GM21423 (cell line): ENCODE measurements at regions not wholly inside any gene's neighbourhood (a gene's known extent, or its start where the extent isn't known, plus 50 kb on each side); places are given as distances from the start of the nearest gene placed in this dataset.
"Not testable (repeated sequence)": the region's sequence is repeated elsewhere in the genome, so short reads cannot be mapped to it uniquely, and the experiment has no call there.

Experiments
- ATAC-seq: cut with Tn5 transposase; IDR thresholded peaks from one replicate; pipeline ENCODE4 v1.9.1; 2021; ENCODE audit warnings: mild to moderate bottlenecking, moderate library complexity; ENCODE audit not compliant: unreplicated experiment

DNA sequence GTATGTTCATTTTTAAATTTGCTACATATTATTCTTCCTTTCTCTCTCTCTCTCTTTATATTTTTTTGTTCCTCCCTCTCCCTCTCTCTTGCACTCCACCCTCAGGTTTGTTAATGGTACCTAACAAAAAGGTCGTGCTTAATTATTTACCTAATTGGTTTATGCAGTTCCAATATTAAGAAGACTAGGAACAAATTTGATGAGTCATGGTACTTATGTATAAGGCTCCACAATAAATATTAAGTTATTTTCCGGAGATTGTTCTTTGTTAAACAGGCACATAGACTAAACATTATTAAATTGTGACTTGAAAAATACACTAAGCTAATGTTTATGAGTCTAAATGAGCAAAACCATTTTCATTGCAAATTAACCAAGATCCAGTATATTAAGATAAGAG lies 1200.8 kb upstream of the ALCAM start:
- ATAC-seq = no peak

DNA sequence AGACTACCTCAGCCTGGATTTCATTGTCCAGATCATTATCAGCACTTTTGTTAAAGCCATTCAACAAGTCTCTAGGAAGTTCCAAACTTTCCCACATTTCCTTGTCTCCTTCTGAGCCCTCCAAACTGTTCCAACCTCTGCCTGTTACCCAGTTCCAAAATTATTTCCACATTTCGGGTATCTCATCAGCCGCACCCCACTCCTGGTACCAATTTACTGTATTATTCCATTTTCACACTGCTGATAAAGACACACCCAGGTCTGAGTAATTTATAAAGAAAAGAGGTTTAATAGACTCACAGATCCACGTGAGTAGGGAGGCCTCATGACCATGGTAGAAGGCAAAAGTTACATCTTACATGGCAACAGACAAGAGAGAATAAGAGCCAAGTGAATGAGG lies 1198.3 kb upstream of the ALCAM start:
- ATAC-seq = no peak

DNA sequence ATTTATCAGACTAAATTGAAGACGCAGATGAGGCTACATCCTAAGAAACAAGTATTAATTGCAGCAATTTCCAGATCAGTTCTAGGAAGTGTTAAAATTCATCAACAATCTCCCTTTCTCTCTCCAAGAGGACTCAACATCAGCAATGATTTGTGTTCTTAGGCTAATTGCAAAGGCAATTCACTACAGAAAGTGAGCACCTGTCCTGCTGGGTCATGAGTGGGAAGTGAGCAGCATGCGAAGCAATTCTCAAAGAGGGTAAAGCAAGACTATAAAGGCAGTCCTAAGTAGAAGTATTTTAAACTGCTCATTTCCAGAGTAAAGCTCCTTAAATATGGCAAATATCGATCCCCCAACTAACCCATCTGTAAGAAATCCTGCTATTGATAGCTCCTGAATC lies 1191.0 kb upstream of the ALCAM start:
- ATAC-seq = no peak

DNA sequence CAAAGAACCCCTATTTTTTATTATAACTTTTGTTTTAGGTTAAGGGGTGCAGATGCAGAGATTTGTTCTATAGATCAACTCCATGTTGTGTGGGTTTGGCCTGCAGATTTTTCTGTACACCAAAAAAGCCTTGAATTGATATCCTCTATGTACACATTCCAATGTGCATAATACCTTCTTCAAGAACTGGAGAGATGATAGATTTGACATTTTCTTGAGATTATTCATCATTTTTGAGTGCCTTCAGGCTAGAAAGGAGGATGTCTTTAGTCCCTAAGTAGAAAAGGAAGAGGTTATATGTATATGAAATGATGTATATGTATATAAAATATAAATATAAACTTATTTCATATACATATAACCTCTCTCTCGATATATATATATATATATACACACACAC lies 1190.0 kb upstream of the ALCAM start:
- no peak for ATAC-seq

DNA sequence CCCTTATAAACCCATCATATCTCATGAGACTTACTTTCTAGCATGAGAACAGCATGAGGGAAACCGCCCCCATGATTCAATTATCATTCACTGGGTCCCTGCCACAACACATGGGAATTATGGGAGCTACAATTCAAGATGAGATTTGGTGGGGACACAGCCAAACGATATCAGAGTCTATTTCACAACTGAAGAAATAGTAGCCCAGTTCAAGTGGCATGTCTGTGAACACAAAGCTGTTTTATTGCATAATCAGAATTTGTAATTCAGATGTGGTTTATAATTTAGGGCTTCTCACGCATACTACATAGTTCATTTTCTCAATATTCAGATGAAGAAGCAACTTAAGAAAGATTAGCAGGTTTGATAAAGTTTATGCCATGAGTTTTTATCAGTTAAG lies 1188.0 kb upstream of the ALCAM start:
- ATAC-seq = no peak

DNA sequence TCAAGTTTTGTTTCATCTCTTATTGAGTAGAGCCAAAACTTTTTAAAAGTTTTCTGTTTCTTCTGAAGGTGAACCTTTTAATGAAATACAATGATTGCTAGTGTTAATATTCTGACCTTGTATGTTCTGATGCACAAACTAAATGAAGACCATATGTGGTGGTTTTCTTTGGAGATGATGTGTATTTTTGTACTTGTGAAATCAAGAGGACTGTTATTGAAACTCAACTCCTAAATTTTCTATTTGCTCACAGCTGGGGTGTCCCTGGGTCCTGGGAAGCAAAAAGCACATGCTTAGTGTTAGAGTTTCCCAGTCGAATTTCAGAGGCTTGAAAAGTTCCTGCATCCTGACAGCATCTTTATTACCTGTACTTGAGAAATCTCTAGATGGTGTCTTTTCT lies 1185.8 kb upstream of the ALCAM start:
- no peak for ATAC-seq

DNA sequence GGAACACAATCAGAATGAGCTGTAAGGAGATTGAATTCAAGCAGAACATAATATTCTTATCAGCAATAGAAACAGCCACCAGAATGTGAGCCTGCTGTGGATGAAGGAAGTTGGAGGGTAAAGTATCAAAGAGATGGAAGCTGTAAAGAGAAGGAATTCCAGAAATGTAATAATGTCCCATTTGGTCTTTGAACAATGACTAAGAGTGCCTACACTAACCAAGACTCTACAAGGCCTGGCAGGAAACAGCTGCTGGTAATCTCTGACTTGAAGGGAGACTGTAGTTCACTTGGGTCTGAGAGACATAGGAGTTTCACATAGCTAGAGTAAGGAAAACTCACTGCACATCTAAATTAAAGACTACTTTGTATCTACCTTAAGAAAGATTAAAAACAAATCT lies 1176.0 kb upstream of the ALCAM start:
- no peak for ATAC-seq

DNA sequence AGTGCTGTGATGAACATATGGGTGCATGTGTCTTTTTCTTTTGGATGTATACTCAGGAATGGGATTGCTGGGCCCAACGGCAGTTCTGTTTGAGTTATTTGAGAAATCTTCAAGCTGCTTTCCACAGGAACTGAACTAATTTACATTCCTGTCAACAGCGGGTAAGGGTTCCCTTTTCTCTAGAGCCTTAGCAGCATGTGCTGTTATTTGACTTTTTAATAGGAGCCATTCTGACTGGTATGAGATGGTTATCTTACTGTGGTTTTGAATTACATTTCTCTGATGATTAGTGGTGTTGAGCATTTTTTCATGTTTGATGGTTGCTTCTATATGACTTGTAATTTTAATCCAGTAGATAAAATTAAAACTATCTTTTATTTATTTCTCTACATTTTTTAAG lies 1168.6 kb upstream of the ALCAM start:
- ATAC-seq = no peak

DNA sequence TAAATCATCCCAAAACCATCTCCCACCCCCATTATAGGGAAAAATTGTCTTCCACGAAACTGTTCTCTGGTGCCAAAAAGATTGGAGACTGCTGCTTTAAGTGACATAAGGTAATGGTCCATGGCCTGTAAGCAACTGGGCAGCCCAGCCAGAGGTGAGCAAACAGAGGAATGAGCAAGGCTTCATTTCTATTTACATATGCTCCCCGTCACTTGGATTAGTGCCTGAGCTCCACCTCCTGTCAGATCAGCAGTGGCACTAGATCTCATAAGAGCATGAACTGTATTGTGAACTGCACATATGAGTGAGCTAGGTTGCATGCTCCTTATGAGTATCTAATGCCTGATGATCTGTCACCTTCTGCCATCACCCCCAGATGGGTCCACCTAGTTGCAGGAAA lies 1159.8 kb upstream of the ALCAM start:
- no peak for ATAC-seq

DNA sequence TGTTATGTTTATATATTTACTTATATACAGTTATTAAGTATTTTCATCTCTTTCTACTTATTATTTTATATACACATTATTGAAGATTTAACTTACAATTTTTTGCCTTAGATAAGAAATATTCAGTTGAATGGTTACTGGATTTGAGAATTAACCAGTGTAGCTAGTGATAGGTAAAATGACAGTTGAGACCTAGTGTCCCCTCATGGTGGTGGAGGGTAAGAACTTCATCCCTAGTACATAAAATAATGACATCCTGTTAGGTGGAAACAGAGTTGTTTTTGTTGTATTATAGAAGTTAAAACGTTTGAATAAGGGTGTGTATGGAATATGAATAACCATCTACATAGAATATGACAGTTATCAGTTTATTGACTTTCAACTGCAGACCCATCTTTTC lies 1152.4 kb upstream of the ALCAM start:
- no peak for ATAC-seq

DNA sequence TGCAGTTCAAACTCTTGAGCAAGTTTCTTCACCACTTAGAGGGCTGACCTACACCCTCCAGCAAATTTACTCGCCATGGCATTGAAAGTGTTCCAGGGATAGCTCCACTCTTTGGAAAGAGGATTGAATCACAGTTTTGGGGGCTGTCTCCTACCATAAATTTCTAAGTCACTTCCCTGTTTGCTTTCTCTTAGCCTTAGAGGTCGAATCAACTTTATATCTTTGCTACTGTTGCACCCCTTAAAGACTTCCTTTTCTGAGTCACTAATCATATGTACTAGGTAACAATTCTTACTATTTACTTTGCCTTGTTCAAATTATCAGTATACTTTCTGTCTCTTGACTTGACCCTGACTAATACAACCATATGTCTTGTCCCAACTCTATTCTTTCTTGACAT lies 1151.8 kb upstream of the ALCAM start:
- ATAC-seq = no peak

DNA sequence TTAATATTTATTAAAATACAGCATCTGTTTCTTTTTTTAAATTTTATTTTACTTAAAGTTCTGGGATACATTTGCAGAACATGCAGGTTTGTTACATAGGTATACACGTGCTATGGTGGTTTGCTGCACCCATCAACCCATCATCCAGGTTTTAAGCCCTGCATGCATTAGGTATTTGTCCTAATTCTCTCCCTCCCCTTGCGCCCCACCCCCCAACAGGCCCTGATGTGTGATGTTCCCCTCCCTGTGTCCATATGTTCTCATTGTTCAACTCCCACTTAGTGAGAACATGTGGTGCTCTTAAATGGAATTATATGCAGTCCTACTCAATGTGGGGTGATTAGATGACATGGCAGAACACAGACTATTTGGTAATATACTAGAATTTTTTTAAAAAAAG lies 1147.7 kb upstream of the ALCAM start:
- ATAC-seq = not testable (repeated sequence)

DNA sequence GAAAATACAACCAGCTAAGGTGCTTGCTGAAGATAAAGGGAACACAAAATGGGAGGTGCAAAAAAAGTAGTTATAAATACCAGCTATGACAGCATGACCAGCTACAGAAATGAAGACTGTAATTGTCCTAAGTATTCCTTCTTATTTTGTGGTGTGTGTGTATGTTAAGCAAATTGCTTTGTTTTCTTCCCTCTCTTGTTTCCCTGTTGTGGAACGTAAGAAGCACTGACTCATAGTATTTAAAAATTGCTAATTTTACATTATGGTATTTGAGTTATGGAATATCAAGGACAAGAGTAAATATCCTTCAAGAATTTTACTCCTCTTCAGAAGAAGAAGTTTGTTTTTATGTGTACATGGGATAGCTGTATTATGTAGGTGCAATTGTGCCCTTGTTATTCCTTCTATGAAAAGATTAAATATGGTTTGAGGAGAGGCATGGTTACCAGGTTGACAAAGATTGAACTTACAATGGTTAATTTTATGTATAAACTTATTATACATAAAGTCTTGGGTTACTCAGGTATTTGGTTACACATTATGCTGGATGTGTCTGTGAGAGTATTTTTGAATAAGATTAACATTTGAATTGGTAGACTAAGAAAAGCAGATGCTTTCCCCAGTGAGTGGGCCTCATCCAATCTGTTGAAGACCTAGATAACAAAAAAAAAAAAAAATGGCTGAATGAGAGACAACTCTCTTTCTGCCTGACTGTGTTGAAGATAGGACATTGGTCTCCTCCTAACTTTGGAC lies 1132.1 kb upstream of the ALCAM start:
- ATAC-seq = no peak

DNA sequence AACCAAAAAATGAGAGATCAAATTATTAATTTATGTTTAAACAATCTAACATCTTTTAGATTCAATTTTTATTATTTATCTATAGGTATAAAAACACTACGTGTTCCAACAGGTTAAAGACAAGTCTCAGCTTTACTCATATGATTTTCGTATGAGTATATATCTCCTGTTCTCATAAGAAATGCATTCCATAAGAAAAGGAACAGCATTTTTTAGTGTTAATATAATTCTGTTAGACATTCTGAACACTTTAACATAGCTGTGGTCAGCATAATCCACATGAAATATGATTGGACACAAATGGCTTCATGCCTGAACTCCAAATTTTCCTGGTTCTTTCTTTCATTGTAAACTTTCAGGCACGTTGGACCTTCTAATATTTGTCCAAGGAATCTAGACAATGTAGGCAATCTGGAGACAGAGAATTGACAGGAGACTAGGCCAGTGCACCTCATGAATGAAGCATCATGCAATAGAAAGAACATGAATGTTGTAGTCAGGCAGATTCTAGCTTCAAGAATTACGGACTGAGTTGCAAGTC lies 1122.0 kb upstream of the ALCAM start:
- no peak for ATAC-seq

DNA sequence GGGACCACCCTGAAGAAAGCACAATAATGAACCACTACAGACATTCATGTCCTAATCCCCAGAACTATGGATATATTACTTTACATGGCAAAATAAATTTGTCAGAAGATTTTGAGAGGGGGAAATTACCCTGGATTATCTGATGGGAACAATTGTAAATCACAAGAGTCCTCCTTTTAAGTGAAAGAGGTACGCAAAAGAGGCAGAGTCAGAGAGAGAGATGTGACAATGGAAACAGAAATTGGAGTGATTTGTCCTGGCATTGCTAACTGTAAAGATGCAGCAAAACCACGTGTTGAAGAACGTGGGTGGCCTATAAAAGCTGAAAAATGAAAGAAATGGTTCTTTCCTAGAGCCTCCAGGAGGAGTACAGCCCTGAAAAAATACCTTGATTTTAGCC lies 1121.4 kb upstream of the ALCAM start:
- ATAC-seq = no peak

DNA sequence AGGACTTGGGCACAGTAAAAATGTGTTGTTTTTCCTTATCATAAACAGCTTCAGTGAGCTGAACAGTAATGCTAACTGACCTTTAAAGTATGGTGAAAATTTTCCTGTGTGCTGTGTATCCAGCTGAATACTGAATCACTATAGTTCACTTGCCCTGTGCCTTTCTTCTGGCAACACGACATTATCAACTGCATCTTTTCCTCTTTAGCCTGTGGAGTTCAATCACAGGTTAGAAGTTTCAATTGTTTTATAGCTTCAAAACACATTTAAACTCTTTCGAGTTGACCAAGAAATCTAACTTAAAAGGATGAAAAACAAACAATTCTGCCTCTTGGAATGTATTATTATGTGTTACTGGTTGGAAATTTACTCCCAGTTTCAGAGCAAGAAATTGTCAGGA lies 1120.7 kb upstream of the ALCAM start:
- ATAC-seq = no peak

DNA sequence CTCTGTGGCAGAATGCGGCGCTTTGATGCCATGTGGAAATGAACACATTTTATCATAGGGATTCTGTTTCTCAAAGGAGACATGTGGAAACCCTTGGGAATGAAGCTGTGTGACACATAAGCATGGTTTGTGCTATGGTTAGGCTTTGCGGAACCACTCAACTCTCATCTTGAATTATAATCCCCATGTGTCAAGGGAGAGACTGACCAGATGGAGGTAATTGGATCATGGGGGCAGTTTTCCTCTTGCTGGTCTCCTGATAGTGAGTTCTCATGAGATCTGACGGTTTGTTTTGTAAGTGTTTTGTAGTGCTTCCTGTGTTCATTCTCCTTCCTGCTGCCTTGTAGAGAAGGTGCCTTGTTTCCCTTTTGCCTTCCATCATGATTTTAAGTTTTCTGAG lies 1109.2 kb upstream of the ALCAM start:
- no peak for ATAC-seq

DNA sequence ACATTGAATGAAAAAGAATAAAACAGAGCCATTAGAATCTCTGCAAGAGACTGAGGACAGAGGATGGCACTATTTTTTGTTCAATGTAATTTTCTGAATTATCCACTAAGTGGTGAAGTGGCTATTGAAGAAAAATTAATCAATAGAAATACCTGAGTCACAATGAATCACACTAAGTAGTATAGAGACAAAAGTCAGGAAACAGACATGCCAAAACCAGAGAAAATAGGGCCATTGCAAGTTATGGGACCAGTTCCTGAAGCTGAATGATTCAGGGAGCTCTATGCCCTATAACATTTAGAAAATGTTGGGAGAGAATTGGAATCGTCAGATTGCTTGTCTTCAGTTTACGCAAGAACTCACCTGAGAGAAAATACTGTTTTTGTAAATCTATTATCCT lies 1103.2 kb upstream of the ALCAM start:
- no peak for ATAC-seq

DNA sequence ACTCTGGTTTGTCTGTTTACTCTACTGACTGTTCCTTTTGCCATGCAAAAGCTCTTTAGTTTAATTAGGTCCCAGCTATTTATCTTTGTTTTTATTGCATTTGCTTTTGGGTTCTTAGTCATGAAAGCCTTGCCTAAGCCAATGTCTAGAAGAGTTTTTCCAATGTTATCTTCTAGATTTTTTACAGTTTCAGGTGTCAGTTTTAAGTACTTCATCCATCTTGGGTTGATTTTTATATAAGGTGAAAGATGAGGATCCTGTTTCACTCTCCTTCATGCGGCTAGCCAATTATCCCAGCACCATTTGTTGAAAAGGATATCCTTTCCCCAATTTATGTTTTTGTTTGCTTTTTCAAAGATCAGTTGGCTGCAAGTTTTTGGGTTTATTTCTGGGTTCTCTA lies 1100.5 kb upstream of the ALCAM start:
- ATAC-seq = not testable (repeated sequence)

DNA sequence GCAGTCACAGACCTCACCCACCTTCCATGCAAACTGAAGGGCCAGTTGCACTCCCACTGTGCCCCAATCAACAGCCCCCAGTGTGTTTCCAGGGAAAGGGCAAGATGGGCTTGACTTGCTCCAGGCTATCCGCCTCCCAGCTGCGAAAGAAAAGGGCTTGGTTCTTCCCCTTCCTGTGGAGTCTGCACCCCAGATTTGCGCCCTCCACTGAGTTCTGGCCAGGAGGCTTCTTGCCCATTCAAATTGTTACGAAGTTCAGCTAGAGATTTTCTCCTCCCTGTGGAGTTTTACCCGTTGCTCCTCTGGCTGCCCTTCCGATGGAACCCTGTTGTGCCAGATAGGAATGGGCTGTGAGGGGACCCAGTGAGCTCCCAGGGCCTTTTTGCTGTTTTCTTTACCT lies 1096.9 kb upstream of the ALCAM start:
- no peak for ATAC-seq

DNA sequence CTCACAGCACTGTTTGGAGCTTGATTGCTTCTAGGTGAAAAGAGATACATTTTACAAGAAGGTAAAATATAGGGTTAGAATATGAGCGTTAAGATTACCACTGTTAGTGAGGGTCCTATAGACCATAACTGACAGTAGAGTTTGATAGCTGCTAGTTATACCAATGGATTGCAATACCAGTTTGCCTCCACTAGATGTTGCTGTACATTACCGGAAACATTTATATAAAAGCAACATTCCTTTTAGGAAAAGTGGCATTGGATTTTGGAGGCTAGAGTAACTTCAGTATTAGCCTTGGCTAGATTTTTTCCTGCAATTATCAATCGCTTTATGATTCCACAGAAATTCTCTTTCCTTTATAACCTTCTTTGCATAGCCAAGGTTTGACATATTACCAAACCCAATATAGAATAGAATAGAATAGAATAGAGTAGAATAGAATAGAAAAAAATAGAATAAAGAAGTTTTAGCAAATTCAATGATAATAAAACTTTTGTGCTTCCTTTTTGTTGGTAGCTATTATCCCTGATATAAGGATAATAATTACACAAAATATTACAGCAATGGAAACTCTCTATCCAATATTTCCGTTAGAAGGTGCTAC lies 1093.6 kb upstream of the ALCAM start:
- ATAC-seq = peak; percentile 46

DNA sequence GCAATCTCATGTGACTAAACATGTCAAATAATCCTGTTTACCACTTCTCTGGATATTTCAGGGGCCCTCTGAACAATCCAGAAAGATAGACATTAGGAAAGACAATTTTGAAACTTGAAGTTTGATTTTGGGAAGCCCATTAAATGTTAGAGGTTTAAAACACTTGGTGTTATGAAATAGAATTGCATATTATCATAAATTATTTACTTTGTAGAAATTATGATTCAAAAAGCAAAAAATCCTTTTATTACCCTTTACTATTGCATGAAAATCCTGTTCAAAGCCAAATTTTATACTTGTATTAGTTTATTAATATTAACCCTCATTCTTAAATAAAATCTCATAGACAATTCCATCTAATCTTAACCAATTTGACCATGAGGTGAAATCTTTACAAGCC lies 1091.5 kb upstream of the ALCAM start:
- no peak for ATAC-seq

DNA sequence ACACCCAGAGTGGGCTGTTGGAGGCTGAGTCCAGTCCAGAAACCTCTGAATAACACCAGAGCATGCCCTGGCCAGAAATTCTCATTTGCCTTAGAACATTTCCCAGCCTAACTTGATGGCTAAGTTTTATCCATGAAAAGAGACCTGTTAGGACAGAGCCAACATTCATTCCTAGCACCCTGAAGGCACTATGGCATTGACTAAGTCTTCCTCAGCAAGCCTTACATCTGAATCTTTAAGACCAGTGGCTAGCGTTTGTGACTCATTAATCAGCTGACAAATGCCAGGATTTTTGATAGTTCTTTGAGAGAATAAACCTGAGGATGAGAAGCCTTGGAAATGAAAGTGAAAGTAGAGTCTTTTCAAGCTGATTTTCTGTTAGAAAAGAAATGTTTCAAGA lies 1087.1 kb upstream of the ALCAM start:
- ATAC-seq = no peak
